ENCODE measurements at regions not wholly inside any gene's neighbourhood (a gene's known extent, or its start where the extent isn't known, plus 50 kb on each side); places are given as distances from the start of the nearest gene placed in this dataset.

DNA sequence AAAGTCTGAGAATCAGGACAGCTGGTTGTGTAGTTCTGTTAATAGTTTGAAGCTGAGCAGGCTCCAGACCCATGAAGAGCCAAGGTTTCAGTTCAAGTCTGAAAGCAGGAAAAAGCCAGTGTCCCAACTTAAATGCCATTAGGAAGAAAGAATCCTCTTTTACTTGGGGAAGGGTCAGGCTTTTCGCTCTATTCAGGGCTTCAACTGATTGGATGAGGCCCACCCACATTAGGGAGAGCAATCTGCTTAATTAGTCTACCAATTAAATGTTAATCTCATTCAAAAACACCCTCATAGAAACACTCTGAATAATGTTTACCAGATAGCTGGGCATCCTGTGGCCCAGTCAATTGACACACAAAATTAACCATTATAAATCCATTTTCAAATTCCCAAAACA lies 462.2 kb downstream of the EPM2A start:
- H3K27ac Mint-ChIP-seq: no peak overlapping the region
- TF ChIP-seq CTCF (IDR thresholded peaks at IDR 0.05): no peak
- H3K4me1 Mint-ChIP-seq (ENCODE audit: low read depth): no peaks in the 10 kb centered on the region
- H3K4me3 Mint-ChIP-seq: no peak overlapping the region
- peaks cover 2% of the 10 kb centered on the region for H3K27me3 Mint-ChIP-seq
- CTCF ChIA-PET: no interaction called here
- no peak for ATAC-seq
- intact Hi-C loops (cut with micrococcal nuclease): no loop called here
- POLR2A ChIA-PET: no interaction called here
- H3K9me3 Mint-ChIP-seq: no peaks in the 10 kb centered on the region
- no peaks in the 10 kb centered on the region for H3K36me3 Mint-ChIP-seq (ENCODE audit: low read depth)
- DNase-seq: no peak

GRCh38 chr6:145274083-145274482 lies 461.2 kb downstream of the EPM2A start:
- no peak overlapping the region for H3K4me3 Mint-ChIP-seq
- no peaks in the 10 kb centered on the region for H3K9me3 Mint-ChIP-seq
- no peak overlapping the region for H3K27ac Mint-ChIP-seq
- DNase-seq: no peak
- ChIA-PET POLR2A (no interaction called here), CTCF (no interaction called here)
- H3K4me1 Mint-ChIP-seq (ENCODE audit: low read depth): no peaks in the 10 kb centered on the region
- no peak for ATAC-seq
- intact Hi-C loops (cut with micrococcal nuclease): no loop called here
- no peaks in the 10 kb centered on the region for H3K36me3 Mint-ChIP-seq (ENCODE audit: low read depth)
- H3K27me3 Mint-ChIP-seq: peaks cover 2% of the 10 kb centered on the region
- no peak for TF ChIP-seq CTCF (IDR thresholded peaks at IDR 0.05)

- Mint-ChIP-seq H3K36me3 (ENCODE audit: low read depth) (no peaks in the 10 kb centered on the region), H3K9me3 (no peaks in the 10 kb centered on the region), H3K27ac (no peak overlapping the region), H3K27me3 (peaks cover 2% of the 10 kb centered on the region), H3K4me1 (ENCODE audit: low read depth) (no peaks in the 10 kb centered on the region), H3K4me3 (no peak overlapping the region)
- TF ChIP-seq CTCF (IDR thresholded peaks at IDR 0.05): no peak
- ChIA-PET POLR2A (no interaction called here), CTCF (interaction anchor here (1.1 kb wide), 1 partner anchor 359 kb away, joined by 3 read pairs; no protein-coding TSS in a partner anchor)
- DNase-seq (no peak), ATAC-seq (no peak)
- intact Hi-C loops (cut with micrococcal nuclease): no loop called here
Measured at GRCh38 chr6:145275019-145275418, 460.3 kb downstream of the EPM2A start.

GRCh38 chr6:145275787-145276186 lies 459.5 kb downstream of the EPM2A start:
- H3K4me1 Mint-ChIP-seq (ENCODE audit: low read depth): no peaks in the 10 kb centered on the region
- DNase-seq (no peak), ATAC-seq (no peak)
- CTCF ChIA-PET: interaction anchor here (1.1 kb wide), 1 partner anchor 358 kb away, joined by 3 read pairs; no protein-coding TSS in a partner anchor
- H3K9me3 Mint-ChIP-seq: no peaks in the 10 kb centered on the region
- TF ChIP-seq CTCF (IDR thresholded peaks at IDR 0.05): no peak
- H3K27ac Mint-ChIP-seq: no peak overlapping the region
- H3K4me3 Mint-ChIP-seq: no peak overlapping the region
- POLR2A ChIA-PET: no interaction called here
- intact Hi-C loops (cut with micrococcal nuclease): no loop called here
- H3K27me3 Mint-ChIP-seq: peaks cover 3% of the 10 kb centered on the region
- no peaks in the 10 kb centered on the region for H3K36me3 Mint-ChIP-seq (ENCODE audit: low read depth)

DNA sequence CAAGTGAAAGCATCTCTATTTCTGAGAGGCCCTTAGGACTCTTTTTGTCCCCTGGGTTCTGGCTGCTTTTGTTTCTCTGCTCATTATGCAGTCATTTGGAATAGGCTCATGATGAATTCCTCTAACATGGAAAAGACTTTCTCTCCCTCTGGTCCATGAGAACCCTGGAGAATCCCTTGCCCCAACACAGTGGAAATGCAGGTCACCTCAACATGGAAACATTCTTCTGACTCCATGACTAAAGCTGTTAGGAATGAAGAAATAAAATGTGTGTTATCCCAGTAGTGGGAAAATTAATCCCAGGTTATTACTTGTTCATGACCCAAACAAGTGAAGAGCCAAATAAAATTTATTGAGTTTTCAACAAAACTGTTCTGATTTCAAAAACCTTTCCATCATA lies 458.6 kb downstream of the EPM2A start:
- Mint-ChIP-seq H3K27ac (no peak overlapping the region), H3K36me3 (ENCODE audit: low read depth) (no peaks in the 10 kb centered on the region), H3K4me3 (no peak overlapping the region), H3K9me3 (no peaks in the 10 kb centered on the region), H3K27me3 (peaks cover 3% of the 10 kb centered on the region), H3K4me1 (ENCODE audit: low read depth) (no peaks in the 10 kb centered on the region)
- no peak for TF ChIP-seq CTCF (IDR thresholded peaks at IDR 0.05)
- ChIA-PET POLR2A (no interaction called here), CTCF (no interaction called here)
- intact Hi-C loops (cut with micrococcal nuclease): no loop called here
- no peak for DNase-seq
- no peak for ATAC-seq
